ENCODE measurements at regions not wholly inside any gene's neighbourhood (a gene's known extent, or its start where the extent isn't known, plus 50 kb on each side); places are given as distances from the start of the nearest gene placed in this dataset.

DNA sequence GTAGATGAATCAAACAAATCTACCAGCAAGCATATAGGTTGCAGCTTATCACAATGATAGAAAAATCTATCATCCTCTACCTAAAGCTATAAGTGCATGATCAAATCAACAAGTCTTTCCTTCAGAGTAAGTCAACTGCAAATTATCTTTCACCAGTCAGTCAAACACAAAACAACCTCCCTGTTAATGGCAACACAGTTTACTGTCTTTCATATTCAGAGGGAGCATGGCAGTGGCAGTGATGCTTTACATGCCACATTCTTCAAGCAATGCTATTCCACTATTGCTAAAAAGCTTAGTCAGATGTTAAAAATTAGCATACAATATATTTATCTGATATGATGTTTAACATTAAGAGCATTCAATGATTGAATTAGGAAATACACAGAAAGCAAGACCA is 245.1 kb upstream of the KLHL4 start:
- Histone ChIP-seq H4K20me1 (ENCODE audit: insufficient read depth) (no peaks in the 10 kb centered on the region), H3K4me1 (ENCODE audit: control insufficient read depth in 1 of 2, insufficient read depth in 2 of 2, low read depth in 1 of 2, low read length in 1 of 2) (no peaks in the 10 kb centered on the region), H3K27me3 (ENCODE audit: insufficient read depth) (no peaks in the 10 kb centered on the region), H3K27ac (ENCODE audit: low read depth in 2 of 2, low read length in 1 of 2) (no peak overlapping the region), H3K9me2 (no peaks in the 10 kb centered on the region), H3F3A (replicated peaks; ENCODE audit: insufficient read depth) (no peaks in the 10 kb centered on the region), H3K4me3 (ENCODE audit: low read depth in 2 of 2, low read length in 1 of 2) (no peak overlapping the region), H3K4me2 (no peak overlapping the region), H3K36me3 (replicated peaks in 1 of 2; ENCODE audit: control insufficient read depth in 1 of 2, insufficient read depth in 2 of 2, low read length in 1 of 2) (no peaks in the 10 kb centered on the region), H3K79me2 (ENCODE audit: insufficient read depth) (no peaks in the 10 kb centered on the region), H2AFZ (ENCODE audit: low read depth) (no peak overlapping the region), H3K9me3 (no peaks in the 10 kb centered on the region), H3K9ac (no peak overlapping the region)
- DNase-seq: no peak
- TF ChIP-seq EZH2phosphoT487 (IDR thresholded peaks at IDR 0.05; ENCODE audit: borderline replicate concordance, low read depth) (no peak), EP300 (IDR thresholded peaks at IDR 0.05; ENCODE audit: borderline replicate concordance in 1 of 2, low read depth in 1 of 2, low read length in 1 of 2) (no peak), RCOR1 (IDR thresholded peaks at IDR 0.05; ENCODE audit: low read length) (no peak), FOXJ3 (CRISPR knock-in tag; IDR thresholded peaks at IDR 0.05) (no peak), IRF3 (IDR thresholded peaks at IDR 0.05; ENCODE audit: low read depth, low read length) (no peak)
- TF ChIP-seq, protein P1, sequence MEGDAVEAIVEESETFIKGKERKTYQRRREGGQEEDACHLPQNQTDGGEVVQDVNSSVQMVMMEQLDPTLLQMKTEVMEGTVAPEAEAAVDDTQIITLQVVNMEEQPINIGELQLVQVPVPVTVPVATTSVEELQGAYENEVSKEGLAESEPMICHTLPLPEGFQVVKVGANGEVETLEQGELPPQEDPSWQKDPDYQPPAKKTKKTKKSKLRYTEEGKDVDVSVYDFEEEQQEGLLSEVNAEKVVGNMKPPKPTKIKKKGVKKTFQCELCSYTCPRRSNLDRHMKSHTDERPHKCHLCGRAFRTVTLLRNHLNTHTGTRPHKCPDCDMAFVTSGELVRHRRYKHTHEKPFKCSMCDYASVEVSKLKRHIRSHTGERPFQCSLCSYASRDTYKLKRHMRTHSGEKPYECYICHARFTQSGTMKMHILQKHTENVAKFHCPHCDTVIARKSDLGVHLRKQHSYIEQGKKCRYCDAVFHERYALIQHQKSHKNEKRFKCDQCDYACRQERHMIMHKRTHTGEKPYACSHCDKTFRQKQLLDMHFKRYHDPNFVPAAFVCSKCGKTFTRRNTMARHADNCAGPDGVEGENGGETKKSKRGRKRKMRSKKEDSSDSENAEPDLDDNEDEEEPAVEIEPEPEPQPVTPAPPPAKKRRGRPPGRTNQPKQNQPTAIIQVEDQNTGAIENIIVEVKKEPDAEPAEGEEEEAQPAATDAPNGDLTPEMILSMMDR (IDR thresholded peaks at IDR 0.05): no peak
- ChIA-PET CTCF (no interaction called here), POLR2A (no interaction called here)

DNA sequence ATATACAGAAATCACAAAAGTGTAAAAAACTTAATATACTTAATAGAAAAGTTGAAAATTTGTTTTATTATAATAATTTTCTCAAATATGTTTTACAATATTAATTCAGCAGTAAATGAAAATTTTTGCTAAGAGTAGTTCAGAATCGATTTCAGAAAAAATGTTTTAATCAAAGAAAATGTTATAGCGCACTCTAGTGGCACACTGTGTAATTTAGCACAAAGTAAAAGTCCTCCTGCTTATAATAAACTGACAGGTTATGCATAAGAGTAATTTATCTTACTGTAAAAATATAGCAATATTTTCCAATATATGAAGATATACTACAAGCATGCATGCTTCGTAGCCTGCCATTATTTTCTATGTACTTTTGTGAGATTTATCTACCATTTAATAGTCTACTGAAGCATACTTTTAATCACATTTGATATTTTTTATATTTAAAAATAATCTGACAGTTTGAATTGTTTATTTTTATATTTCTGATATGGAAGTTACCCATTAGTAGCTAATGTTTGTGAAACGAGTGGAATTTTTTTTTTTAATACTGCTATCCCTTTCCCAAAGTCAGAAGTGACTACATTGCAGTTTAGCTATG is 217.9 kb upstream of the KLHL4 start:
- no peaks in the 10 kb centered on the region for H3K27me3 ChIP-seq (ENCODE audit: insufficient read depth)
- TF ChIP-seq JUND (IDR thresholded peaks at IDR 0.05) (no peak), CHD2 (IDR thresholded peaks at IDR 0.05; ENCODE audit: low read length, partially characterized antibody) (no peak), RAD21 (IDR thresholded peaks at IDR 0.05; ENCODE audit: low read length) (peak; percentile 56), TAF1 (IDR thresholded peaks at IDR 0.05; ENCODE audit: borderline replicate concordance, low read depth, low read length) (no peak), GATA2 (CRISPR knock-in tag; IDR thresholded peaks at IDR 0.05) (no peak), SMC3 (IDR thresholded peaks at IDR 0.05; ENCODE audit: low read depth, low read length) (no peak), RFX5 (IDR thresholded peaks at IDR 0.05; ENCODE audit: low read length) (no peak), YY1 (IDR thresholded peaks at IDR 0.05; ENCODE audit: low read depth) (no peak), MXI1 (IDR thresholded peaks at IDR 0.05; ENCODE audit: low read depth, low read length) (no peak)
- TF ChIP-seq, protein P1 (IDR thresholded peaks at IDR 0.05): peak; percentile 78
- TF ChIP-seq, protein P2, sequence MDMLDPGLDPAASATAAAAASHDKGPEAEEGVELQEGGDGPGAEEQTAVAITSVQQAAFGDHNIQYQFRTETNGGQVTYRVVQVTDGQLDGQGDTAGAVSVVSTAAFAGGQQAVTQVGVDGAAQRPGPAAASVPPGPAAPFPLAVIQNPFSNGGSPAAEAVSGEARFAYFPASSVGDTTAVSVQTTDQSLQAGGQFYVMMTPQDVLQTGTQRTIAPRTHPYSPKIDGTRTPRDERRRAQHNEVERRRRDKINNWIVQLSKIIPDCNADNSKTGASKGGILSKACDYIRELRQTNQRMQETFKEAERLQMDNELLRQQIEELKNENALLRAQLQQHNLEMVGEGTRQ (IDR thresholded peaks at IDR 0.05; ENCODE audit: borderline replicate concordance, low read depth, low read length): no peak
- POLR2A ChIA-PET: no interaction called here
- H3K9me2 ChIP-seq: no peaks in the 10 kb centered on the region
- H3K79me2 ChIP-seq (ENCODE audit: insufficient read depth): no peaks in the 10 kb centered on the region
- H3K4me2 ChIP-seq: no peak overlapping the region
- H3K36me3 ChIP-seq (replicated peaks in 1 of 2; ENCODE audit: control insufficient read depth in 1 of 2, insufficient read depth in 2 of 2, low read length in 1 of 2): no peaks in the 10 kb centered on the region
- H3F3A ChIP-seq (replicated peaks; ENCODE audit: insufficient read depth): no peaks in the 10 kb centered on the region
- no peaks in the 10 kb centered on the region for H4K20me1 ChIP-seq (ENCODE audit: insufficient read depth)
- no peak overlapping the region for H2AFZ ChIP-seq (ENCODE audit: low read depth)
- 2% methylated on average over 4 of the region's 4 CpGs for WGBS (ENCODE audit: low lambda C conversion rate)
- no peak overlapping the region for H3K27ac ChIP-seq (ENCODE audit: low read depth in 2 of 2, low read length in 1 of 2)
- CTCF ChIA-PET: interaction anchor here (0.8 kb wide), 2 partner anchors 9 to 15 kb away, joined by 3 read pairs; no protein-coding TSS in a partner anchor
- no peak overlapping the region for H3K9ac ChIP-seq
- no peak for DNase-seq
- H3K4me1 ChIP-seq (ENCODE audit: control insufficient read depth in 1 of 2, insufficient read depth in 2 of 2, low read depth in 1 of 2, low read length in 1 of 2): no peaks in the 10 kb centered on the region
- no peaks in the 10 kb centered on the region for H3K9me3 ChIP-seq
- H3K4me3 ChIP-seq (ENCODE audit: low read depth in 2 of 2, low read length in 1 of 2): no peak overlapping the region
